ENCODE measurements at regions not wholly inside any gene's neighbourhood (a gene's known extent, or its start where the extent isn't known, plus 50 kb on each side); places are given as distances from the start of the nearest gene placed in this dataset.

DNA sequence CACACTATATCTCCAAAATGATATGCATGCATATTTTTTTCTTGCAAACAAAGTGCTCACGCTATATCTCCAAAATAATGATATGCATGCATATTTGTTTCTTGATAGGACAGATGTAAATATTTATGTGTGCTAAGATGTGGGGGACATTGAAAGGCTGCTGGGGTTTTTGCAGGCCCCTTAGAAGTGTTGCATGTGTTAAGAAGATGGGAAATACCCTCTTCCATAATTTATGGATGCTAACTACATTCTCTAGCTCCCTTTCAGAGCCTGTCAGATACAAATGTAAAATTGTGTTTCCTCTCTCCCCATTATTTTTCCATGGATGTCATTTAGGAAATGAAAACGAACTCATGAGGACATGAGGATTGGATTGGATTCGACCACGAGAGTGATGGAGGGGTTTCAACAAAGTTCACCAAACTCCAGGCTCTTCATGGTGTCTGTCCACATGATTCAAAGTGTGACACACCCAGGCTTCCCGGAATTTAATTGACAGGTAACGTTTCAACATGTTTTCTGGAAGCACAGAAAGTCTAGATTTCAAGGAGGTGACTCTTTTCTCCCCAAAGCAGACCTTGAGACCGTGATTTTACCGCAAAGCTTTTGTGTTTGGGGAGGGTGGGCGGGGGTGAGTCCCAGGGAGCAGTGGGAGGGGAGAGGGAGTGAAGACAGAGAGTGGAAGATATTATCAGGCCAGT, 94.4 kb upstream of the CD99 start:
- TF ChIP-seq POLR2A (IDR thresholded peaks at IDR 0.05) = no peak
- TF ChIP-seq, protein P1, sequence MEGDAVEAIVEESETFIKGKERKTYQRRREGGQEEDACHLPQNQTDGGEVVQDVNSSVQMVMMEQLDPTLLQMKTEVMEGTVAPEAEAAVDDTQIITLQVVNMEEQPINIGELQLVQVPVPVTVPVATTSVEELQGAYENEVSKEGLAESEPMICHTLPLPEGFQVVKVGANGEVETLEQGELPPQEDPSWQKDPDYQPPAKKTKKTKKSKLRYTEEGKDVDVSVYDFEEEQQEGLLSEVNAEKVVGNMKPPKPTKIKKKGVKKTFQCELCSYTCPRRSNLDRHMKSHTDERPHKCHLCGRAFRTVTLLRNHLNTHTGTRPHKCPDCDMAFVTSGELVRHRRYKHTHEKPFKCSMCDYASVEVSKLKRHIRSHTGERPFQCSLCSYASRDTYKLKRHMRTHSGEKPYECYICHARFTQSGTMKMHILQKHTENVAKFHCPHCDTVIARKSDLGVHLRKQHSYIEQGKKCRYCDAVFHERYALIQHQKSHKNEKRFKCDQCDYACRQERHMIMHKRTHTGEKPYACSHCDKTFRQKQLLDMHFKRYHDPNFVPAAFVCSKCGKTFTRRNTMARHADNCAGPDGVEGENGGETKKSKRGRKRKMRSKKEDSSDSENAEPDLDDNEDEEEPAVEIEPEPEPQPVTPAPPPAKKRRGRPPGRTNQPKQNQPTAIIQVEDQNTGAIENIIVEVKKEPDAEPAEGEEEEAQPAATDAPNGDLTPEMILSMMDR (IDR thresholded peaks at IDR 0.05) = no peak
